Activated CD4-positive, alpha-beta T cell treated with anti-CD3 and anti-CD28 coated beads, Interleukin-2, Interleukin-6, amounts not matched to agents 100 ng/mL and 50 ng/mL, durations not matched to agents 16 hours and 8 hours (primary cell): ENCODE measurements at regions not wholly inside any gene's neighbourhood (a gene's known extent, or its start where the extent isn't known, plus 50 kb on each side); places are given as distances from the start of the nearest gene placed in this dataset.
"Not testable (repeated sequence)": the region's sequence is repeated elsewhere in the genome, so short reads cannot be mapped to it uniquely, and the experiment has no call there.

Experiments used
- DNase-seq: peaks from one replicate; pipeline ENCODE4 v3.0.0-alpha.2; 2020

- no peak for DNase-seq
These were observed 106.8 kb upstream of the ATP1A1 start for GRCh38 chr1:116265931-116266863.

DNA sequence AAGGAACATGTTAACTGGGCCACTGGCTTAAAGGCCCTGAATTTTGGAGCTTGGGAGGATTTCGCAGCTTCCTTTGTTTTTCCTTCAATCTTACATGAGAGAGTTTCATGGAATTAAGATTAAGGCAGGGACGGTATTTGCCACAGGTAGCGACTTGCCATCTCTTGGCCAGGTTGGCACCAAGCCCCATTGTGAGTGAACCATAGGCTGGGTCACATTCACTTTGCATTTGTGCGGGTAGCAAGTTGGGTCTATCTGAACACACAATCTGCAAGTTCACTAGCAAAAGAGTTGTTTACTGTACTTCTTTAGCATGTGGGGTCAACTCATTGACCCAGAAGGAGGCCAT is 106.2 kb upstream of the ATP1A1 start:
- no peak for DNase-seq

GRCh38 chr1:116268211-116268610 is 104.8 kb upstream of the ATP1A1 start:
- peak; percentile 11 for DNase-seq

DNA sequence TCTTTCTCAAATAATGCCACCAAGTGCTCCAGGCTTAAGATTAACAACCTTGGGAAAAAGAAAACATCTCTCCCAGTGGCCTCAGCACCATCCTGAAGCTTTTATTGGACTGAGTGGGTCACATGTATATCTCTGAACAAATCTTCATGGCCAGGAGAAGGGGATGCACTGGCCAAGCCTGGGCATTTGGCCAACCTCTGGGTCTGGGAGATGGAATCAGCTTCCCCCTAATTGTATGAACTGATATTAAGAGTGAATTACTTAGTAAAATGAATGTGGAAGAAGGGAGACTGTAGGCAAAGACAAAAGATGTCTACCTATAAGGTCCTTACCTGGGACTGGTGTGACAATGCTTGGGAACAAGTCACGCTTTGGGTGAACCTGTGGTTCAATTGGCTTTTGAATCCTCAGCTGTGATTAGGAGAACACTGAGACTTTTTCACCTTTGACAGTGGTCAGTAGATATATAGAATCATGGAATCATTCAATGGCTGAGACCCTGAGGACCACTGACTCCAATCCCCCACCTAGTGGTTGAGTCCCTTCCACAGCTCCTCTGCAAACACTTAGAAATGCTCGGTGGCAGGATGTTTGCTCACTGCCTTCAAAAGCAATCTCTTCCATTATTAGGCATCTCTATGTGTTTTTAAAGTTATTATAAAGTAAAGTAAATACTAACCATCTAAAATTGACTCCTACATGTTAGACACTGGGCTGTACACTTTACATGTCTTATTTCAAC is 102.6 kb upstream of the ATP1A1 start:
- DNase-seq: no peak

DNA sequence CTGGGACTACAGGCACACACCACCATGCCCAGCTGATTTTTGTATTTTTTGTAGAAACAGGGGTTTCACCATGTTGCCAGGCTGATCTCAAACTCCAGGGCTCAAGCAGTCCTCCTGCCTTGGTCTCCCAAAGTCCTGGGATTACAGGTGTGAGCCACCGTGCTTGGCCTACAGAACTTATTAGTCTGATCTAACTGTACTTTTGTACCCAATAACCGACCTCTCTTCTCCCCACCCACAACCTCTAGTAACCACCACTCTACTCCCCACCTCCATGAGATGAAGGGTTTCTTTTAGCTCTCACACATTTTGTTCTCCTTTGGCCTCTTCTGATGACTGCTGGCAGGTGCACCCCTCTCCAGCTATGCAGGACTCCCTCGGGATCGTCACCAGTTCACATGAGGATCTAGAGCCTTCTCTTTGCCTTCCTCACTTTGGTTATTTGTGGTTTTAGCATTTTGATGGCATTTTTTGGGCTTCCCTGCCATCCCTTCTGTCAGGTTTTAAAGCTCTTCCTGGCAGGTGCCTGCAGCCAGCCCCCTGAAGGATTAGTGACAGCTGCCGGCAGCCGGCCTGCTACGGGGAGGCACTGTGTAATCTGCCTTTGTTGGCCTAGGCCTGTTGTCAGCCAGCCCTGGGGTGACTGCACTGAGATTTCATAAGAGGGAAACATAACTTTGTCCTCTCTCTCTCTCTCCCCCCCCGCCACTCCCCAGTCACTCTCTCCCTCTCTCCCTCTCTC is 99.8 kb upstream of the ATP1A1 start:
- DNase-seq: no peak

DNA sequence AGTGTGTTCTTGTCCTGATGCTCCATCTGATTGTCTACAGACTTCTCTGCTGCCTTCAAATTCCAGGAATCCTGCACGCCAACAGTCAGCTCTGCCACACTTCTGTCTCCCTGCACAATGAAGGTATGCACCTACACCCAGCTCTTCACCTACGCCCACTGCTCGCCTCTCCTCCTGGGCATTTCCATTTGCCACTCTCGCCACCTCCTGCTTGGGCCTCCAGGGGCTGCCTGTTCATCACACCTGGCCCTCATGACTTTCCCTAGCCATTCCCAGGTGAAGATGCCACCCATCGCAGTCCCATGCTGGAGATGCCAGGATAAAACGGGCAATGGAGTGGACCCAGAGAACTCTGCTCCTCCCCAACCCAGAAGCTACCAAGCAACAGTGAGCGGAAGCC is 96.5 kb upstream of the ATP1A1 start:
- DNase-seq: no peak

DNA sequence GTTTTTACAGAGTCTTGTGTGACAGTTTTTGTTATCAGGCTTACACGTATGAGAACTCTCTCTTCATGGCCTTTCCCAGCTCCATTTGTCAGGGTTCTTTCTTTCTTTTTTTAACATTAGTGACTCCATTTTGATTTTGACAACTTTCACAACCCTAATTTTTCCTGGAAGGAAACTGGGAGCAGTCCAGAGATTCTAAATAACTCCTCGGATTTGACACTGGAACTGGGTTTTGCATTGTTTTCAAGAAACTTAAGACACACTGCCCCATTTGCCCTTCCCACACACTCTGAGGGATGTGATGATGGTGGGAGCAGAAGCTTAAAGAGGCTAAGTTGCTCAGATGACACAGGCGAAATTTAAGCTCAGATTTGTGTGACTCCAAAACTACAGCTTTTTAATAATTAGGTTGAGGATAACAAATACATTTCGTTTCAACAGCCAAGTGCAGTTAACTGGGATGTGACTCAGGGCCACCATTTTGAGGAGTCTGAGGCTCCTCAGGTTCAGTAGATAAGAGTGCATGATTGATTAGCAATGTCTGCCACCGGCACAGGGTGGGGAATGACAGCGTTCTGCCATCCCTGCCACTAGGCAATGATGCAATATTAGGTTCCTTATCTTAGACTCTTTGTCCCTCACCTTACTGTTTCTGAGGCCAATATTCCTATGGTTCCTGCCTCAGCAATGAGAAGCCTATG is 95.1 kb upstream of the ATP1A1 start:
- DNase-seq: no peak

DNA sequence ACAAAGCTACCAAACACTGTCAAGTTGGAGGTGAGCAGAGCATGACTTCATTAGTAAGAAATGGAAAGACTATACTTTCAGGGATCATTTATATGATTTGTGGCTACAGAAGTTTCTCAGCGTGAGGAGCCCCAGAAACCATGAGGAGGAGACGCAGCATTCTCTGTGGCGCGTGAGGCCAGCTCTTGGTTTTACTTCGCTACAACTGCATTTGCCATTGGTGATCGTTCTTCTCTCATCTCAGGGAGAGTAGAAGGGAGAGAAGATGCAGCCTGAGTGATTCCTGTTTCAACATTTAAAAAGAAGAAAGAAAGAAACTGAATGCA is 94.5 kb upstream of the ATP1A1 start:
- DNase-seq: no peak

- DNase-seq: no peak
These were observed 93.3 kb upstream of the ATP1A1 start for GRCh38 chr1:116279715-116280114.

GRCh38 chr1:116284819-116285390 is 88.1 kb upstream of the ATP1A1 start:
- DNase-seq: no peak

- DNase-seq: no peak
These were observed 86.5 kb upstream of the ATP1A1 start for GRCh38 chr1:116286541-116286971.

GRCh38 chr1:116287341-116288200 is 85.5 kb upstream of the ATP1A1 start:
- DNase-seq: no peak

- no peak for DNase-seq
These were observed 84.8 kb upstream of the ATP1A1 start for GRCh38 chr1:116288201-116288598.

- DNase-seq: no peak
These were observed 83.9 kb upstream of the ATP1A1 start for GRCh38 chr1:116289193-116289592.

DNA sequence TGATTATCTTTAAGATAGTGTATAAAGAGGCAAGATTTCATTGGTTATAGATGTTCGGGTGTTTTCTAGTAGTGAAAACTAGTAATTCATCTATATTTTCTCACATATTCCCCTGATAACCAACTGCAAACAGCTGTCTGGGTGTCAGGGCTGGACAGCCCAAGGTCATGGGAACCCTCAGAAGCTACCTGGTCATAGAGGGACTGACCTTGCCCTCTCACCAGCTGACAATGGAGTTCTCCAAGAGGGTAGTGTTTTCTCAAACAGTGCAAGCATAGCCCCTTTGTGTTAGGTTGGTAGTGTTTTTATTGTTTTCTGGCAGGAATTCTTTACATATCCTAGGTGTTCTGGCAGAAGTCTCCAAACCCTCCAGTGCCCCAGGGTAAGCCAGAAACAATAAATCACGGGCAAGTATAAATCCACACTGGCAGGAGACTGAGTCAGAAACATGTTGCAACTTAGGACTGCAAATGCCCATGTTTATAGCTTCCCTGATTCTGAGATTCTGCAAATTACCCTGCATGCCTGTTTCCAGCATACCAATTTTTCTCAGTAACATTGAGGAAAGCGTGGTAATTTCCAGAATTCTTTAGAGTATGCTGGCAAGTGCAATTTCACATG is 82.8 kb upstream of the ATP1A1 start:
- no peak for DNase-seq

DNA sequence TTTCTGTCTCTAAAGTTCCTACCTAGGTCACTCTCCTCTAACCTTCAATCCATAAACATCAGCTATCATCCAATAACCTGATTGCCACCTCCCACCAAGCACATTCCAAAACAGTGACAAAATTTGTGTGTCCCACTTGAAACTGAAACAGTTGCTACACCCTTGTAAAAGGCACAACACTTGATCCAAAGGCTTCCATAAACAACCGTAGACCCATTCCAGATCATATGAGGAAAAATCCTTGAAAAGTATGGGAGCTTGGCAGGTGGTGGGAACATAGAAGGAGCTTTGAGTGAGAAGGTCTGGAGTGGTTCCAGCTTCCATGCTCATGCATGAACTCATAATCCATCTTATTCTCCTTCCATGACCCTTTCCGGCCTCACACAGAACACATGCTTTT is 82.0 kb upstream of the ATP1A1 start:
- no peak for DNase-seq

DNA sequence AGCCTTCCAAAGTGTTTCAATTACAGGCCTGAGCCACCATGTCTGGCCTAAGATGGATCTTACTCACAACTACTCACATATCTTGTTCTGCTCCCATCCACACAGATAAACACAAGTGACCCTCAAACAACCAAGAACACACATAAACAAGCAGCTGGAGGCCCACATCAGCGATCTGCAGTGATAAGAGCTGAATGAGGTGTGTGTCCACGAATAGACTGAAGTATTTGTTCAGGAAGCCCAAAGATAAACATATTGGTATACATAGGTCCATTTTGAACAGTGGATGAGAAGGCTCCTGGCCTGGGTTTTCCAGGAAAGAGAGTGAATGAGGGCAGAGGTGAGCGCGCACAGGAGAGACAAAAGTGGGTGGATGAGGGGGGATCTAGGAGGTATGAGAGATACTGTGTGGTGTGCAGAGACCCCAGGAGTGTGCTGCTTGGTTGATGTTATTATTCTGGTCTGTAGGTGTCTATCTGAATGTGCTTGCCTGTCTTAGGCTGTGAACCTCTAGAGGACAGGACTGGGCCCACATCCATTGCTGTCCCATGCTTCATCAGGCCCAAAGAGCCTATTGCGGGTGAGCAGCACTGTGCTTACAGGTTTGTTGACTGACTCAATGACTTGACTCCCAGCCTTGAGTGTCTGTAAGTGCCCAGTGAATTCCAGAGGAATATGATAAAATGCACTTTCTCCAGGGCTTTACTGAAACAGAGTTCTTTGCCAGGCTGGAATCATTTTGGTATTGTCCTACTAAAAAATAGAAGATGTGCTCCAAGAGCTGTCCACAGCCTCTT is 79.9 kb upstream of the ATP1A1 start:
- no peak for DNase-seq

DNA sequence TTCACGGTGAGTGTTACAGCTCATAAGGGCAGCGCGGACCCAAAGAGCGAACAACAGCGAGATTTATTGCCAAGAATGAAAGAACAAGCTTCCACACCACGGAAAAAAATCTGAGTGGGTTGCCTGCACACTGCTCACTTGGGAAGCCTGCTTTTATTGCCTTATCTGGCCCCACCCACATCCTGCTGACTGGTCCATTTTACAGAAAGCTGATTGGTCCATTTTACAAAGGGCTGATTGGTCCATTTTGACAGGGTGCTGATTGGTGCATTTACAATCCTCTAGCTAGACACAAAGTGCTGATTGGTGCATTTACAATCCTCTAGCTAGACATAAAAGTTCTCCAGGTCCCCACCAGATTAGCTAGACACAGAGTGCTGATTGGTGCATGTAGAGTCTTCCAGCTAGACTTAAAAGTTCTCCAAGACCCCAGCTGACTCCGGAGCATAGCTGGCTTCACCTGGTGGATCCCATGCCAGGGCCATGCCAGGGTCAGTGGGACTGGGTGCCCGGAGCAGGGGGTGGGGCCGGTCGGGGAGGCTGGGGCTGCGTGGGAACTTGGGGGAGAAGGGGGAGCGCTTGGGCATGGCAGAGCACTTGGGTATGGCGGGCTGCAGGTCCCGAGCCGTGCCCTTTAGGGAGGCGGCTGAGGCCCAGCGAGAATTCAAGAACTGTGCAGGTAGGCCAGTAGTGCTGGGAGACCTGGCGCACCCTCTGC is 75.4 kb upstream of the ATP1A1 start:
- no peak for DNase-seq

GRCh38 chr1:116298213-116298579 is 74.8 kb upstream of the ATP1A1 start:
- not testable (repeated sequence) for DNase-seq

- no peak for DNase-seq
These were observed 74.3 kb upstream of the ATP1A1 start for GRCh38 chr1:116298746-116299145.
